CD4-positive, alpha-beta T cell treated with Interleukin-17A for 1 hour (primary cell): ENCODE measurements at regions not wholly inside any gene's neighbourhood (a gene's known extent, or its start where the extent isn't known, plus 50 kb on each side); places are given as distances from the start of the nearest gene placed in this dataset.

Experiments
- DNase-seq: peaks from one replicate; pipeline ENCODE4 v3.0.0-alpha.2; 2020

DNA sequence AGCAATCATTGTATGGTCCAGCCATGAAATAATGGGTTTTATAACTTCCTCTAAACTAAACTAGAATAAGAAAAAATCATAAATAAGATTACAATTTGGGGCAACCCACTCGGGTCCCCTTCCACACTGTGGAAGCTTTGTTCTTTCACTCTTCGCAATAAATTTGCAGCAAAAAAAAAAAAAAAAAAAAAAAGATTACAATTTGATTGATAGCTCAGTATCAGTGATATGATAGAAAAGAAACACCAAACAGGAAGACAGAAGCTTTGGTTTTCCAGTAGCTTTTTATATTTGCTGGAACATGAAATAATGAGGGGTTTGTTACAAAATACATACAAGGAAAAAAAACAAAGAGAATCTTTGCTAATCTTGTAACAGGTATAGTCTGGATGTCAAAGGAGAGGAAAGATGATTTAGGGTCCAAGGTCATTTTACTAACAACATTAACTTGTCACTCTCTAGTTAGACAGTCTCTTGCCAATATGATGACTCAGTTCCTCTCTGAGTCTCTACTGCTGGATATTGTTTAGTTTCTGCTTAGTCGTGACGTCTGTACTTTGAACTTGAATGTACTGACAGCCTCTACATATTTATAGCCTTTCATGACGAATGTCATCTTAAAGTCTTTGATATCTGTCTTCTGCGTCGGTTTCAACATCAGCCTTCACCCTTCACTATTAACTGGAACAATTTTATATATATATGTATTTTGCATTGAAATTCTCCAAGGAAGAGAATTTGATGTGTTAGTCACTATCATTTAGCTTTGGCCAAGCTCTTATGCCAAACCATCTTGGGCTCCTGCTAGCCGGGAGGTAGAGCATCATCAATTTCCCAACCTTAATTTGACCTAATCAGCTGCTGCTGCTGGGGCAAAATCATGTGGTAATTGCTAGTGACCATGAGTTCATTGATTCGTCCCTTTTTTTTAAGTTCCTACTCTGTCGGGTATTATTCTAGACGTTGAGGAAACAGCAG lies 213.1 kb upstream of the STXBP5 start:
- DNase-seq, result no peak

DNA sequence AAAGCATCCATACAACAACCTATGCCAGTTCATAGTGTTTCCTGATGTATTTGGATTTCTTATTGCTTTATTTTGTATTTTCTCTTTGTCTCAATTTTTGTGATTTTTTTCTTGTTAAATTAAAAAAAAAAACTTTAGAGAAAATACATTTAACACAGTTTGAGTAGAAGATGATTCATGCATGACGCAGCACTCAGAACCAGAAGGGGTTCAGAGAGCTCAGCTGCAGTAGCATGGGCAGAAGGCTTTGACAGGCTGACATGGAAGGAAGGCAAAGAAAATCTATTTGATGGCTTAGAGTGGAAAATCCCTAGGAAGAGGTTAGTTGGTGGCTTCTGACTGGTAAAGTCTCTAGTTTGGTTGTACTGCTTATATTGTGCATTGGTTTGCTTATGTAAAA lies 207.2 kb upstream of the STXBP5 start:
- DNase-seq, result no peak

GRCh38 chr6:146999766-147000165 lies 204.5 kb upstream of the STXBP5 start:
- DNase-seq, result no peak

GRCh38 chr6:147000545-147001488 lies 203.4 kb upstream of the STXBP5 start:
- DNase-seq, result no peak

DNA sequence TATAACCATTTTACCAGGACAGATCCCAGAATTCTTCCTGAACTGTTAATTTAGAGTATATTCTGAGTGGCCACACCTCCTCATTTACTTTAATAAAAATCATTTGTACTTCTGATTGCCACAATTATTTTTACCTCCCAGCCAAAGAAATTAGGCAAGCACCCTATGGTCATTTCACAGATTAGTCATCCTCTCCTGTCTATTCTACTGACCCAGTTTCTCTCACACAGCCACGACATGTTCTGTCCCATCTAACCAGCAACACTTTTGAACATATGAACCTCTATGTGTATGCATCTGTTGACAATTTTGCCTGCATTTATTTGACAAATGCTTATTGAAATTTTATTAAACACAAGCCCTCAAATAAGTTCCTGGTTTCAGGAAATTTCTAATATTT lies 202.6 kb upstream of the STXBP5 start:
- DNase-seq, result no peak

GRCh38 chr6:147003186-147003585 lies 201.0 kb upstream of the STXBP5 start:
- no peak for DNase-seq

DNA sequence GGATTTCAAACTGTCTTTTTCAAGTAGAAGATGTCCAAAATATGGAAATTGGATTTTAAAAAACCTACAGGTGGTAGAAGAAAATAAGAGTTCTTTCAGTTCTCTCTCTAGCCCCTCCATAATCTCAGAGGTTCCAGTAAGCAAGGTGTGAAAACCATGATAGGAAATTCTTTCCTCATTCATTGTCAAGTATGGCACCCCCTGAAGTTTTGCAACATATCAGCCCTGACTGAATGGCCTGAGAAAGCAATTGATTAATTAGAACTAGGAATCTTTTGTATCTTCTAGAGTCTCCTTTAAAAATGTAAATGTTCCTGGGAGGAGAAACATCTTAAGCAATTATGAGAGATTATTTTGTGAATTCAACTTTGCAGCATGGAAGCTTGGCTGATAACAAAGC lies 198.7 kb upstream of the STXBP5 start:
- DNase-seq, result no peak

GRCh38 chr6:147007441-147007840 lies 196.8 kb upstream of the STXBP5 start:
- no peak for DNase-seq

DNA sequence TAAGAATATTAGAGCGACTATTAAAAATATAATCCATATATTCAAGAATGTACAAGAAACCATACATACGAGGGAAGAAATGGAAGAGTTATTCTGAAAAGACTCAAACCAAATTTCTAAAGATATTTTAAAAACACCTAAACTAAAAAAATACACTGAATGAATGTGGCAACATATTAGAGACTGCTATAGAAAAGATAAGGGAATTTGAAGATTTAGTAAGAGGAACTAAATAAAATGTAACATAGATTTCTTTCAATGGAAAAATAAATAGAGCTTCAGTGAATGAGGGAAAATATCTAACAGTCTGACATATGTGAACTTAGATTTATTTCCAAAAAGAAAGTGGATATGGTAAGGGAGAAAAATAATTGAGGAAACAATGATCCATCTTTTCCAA lies 194.9 kb upstream of the STXBP5 start:
- DNase-seq, result no peak

DNA sequence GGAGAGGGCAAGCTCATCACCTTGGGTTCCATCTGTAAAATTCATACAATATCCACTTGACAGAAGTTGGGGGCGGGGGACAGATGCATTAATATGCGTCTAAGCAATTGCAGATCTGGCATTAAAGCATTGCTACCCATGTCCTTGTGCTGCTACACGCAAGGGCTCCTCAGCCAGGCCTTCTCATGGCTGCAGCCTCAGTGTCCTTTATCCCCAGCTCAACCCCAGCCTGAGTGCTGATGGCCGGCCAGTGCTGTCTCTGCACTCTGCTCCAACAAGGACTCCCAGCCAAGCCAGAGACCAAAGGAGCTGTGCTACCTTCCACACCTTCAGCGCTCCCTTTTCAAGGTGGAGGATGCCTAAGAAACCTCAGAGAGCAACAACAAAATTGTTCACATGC lies 188.5 kb upstream of the STXBP5 start:
- no peak for DNase-seq

GRCh38 chr6:147016440-147016839 lies 187.8 kb upstream of the STXBP5 start:
- DNase-seq, result no peak

- no peak for DNase-seq
These were observed 187.1 kb upstream of the STXBP5 start for GRCh38 chr6:147017153-147017552.

- no peak for DNase-seq
These were observed 185.2 kb upstream of the STXBP5 start for GRCh38 chr6:147019001-147019400.

- no peak for DNase-seq
These were observed 182.2 kb upstream of the STXBP5 start for GRCh38 chr6:147022041-147022440.

GRCh38 chr6:147023148-147023547 lies 181.1 kb upstream of the STXBP5 start:
- no peak for DNase-seq

GRCh38 chr6:147023581-147023980 lies 180.6 kb upstream of the STXBP5 start:
- DNase-seq, result no peak

DNA sequence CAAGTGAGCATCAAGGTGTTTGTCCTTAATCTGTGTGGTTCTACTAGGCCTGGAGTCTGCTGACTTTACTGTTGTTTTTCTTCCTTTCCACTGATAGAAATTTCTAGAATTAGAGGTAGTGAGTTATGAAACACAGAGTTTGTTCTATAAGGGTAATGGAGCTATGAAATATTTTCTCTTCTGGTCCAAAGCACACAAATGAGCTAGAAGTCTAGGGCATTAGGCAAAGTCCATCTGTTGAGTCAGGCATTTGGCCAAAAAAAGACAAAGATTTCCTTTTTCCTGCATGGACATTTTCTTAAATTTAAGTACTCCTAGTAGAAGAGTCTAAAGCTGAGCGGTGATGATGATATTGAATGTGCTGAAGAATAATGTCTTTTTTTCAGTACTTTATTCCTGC lies 174.3 kb upstream of the STXBP5 start:
- no peak for DNase-seq

- DNase-seq, result no peak
These were observed 170.9 kb upstream of the STXBP5 start for GRCh38 chr6:147033267-147033666.

DNA sequence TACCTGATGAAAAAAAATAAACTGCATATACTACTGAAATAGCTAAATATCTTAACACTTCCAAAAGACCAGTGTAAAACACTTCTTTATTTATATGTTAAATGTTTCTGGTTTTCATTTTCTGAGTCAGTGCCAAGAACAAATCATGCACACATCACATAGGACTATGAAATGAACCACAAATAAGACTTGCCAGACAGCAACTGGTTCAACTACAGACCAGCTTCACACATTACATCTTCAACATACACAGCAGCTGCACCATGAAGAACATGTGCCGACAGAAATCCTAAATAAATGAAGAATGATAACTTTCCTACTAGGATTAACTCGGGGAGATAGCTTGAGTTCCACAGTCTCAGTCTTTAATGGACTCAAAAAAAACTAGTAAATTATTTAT lies 168.3 kb upstream of the STXBP5 start:
- no peak for DNase-seq

DNA sequence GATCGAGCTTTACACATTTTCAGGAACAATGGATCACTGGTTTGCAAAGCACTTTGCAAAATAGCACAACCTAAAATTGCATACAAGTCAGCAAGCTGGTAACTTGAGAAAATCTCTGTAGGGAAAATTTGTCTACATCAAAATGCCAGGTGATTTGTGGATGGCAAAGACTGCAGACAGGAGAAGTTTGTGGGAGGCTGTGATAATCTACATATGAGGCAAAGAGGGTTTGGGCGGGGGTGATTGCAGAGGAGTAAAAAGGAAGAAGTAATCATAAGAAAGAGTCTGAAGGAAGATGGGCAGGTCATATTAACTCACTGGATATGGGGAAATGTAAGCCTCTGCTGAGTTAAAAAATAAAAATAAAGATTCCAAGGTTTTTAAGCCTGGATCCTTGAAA lies 166.3 kb upstream of the STXBP5 start:
- DNase-seq, result no peak

DNA sequence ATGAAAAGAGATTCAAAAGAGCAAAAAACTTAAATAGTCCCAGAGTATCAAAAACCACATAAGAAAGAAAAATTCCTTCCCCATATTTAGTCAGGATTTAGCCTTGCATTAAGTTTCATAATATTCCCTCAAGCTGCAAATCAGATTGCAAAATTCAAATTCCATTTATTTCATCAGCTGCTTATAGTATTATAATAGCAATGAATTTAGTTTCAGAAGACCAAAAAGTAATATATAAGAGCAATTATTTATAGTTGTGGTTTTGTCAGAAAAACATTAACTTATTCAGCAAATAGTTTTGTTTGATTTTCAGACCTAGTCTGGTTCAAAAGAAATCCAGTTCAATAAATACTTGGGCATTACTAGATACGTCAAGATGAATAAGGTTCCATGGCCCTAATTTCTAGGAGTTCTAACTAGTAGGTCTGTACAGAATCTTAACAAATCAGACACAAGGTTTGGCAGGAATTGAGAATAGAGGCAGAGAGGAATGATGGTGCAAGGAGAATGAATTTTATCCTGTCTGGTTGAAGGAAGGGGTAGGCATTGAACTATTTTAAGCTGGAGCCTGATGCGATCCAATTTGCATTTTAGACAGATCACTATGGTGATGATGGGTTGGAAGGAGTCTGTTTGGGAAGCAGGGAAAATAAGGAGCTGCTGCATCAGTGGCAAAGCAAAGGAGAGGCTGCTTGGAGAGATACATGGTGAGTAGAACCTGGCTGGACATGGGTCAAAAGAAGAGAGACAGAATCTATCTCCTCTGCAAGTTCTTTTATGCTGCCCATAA lies 163.9 kb upstream of the STXBP5 start:
- no peak for DNase-seq

DNA sequence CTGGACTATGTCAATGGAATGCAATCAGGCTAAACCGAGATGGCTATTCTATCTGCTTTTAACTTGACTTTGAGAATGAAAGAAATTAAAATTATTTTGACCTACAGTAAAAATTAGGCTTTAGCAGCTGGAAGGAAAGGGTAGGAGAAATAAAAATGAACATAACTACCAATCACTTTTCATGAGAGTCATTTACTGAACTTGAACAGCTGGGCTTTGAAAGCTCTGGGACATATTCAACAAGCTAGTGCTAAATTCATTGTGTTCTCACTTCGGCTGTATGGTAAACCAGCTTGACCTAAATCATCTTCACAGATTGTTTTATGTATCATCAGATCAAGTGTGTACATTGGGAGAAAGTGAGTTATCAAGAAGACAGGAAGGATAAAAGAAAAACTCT lies 161.5 kb upstream of the STXBP5 start:
- no peak for DNase-seq

DNA sequence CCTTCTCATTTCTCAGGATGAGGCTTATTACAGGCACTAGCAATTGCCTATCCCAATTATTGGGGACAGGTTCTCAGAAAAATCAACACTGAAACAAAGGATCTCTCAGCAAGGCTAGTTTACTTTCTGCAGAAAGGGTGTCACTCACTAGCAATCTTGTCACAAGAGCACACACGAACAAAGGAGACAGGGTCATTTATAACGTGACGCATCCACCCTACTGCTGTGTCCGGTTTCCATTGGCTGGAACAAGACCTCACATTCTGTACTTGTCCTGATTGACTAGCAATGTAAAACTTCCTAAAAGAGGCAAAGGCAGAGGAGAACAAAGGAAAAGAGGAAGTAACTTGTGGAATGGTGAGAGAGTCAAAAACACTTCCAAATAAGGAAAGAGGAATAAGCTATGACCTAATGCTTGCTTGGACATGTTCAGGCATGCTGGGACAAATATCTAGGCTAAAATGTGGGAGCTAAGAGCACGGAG lies 160.2 kb upstream of the STXBP5 start:
- DNase-seq, result no peak
